ACHN (cell line): ENCODE measurements at regions not wholly inside any gene's neighbourhood (a gene's known extent, or its start where the extent isn't known, plus 50 kb on each side); places are given as distances from the start of the nearest gene placed in this dataset.

Experiments used
- DNase-seq: peaks from one replicate; pipeline ENCODE4 v3.0.0-alpha.2; 2015
- in situ Hi-C: cut with HindIII; loops from 2 replicates; pipeline ENCODE4 v1.10.0; 2017; ENCODE audit warnings: low sequenced_read_pairs, low pct_ligation_motif_present, low pct_unique_long_range_greater_than_20kb

GRCh38 chr15:87131067-87131466 lies 1051.4 kb downstream of the AGBL1 start:
- in situ Hi-C loops = no loop called here
- DNase-seq = no peak

GRCh38 chr15:87129916-87130315 lies 1050.2 kb downstream of the AGBL1 start:
- no peak for DNase-seq
- in situ Hi-C loops = no loop called here

DNA sequence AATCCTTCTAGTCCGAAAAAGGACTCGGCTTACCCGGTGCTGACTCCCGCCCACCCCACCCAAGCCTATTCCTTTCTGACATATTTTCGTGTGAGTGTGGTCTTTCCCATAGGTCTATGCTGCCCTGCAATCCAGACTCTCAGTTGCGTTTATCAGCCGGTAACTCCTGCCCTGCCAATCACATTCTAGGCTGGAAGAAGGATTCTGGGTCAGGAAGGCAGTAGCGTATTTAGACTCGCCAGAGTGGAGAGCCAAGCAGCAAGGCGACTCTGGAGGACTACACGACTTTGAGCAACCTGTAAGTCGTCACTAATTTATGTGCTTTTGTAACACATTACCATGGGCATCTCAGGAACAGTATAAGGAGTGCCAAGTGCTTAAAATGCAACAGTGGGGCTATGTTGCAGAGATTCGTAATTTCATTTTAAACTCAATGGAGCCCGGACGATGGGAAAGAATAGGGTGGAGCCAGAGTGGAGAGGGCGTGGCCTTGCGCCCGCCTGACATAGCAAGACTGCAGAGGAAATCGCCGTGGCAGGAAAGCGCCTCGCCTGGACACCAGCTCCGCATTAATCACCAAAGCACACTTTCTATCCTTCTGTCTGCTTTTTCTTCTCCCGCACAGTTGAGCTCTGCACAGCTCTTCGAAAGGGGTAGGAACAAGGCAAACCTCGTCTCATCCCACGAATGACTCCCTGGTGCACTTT lies 1044.2 kb downstream of the AGBL1 start:
- in situ Hi-C loops = no loop called here
- no peak for DNase-seq

- no peak for DNase-seq
- in situ Hi-C loops = no loop called here
These were observed 1041.7 kb downstream of the AGBL1 start for GRCh38 chr15:87121336-87121735.

DNA sequence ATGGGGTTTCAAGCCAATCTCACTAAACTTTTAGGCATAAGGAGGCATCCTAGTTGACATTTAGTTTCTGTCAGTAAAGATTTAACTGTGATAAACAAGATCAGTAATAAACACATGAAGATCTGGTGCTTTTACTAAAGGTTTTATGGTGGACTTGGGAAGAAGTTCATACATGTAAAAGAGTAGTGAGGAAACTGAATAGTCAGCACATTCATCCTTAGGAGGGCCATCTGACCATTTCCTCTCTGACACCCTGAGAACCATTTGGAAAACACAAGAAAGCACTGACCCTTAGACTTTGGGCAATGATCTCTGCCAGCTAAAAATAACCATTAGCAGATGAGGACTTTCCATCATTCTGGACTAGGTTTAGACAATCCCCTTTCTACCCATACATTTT lies 1040.9 kb downstream of the AGBL1 start:
- in situ Hi-C loops = no loop called here
- no peak for DNase-seq

DNA sequence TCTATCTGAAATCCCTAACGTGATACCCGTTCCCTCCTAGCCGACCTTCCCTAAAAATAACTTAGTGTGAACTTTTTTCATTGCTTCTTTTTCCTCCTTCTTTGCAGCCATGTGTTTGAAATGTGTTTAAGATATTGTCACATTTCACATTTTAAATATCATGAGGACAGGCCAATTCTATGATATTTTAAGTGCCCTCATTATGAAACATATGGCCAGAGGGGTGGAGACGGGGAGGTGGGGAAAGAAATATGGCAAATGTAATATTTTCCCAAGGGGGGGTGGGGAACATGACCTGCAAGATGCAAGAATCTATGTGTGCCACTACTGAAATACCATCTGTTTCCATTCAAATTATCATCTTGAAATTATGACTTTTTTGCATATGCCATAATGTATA lies 1039.2 kb downstream of the AGBL1 start:
- in situ Hi-C loops = no loop called here
- DNase-seq = no peak

DNA sequence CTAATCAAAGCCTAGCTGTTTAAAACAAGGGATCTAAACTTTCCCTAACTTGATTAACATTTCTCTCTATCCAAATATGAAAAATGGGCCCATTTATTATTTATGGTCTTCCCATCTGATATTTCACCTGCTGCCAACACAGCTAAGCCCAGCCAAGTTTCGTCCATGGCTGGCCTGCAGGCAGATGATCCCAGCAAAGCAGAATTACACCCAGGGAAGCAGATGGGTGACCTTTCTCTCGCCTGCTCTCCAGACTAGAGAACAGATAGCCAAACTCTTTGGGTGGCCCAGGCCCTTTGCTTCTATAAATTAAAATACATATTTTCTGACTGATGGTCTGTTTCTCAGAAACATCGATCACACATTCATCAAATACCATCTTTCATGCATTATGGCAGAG lies 1038.8 kb downstream of the AGBL1 start:
- in situ Hi-C loops = no loop called here
- no peak for DNase-seq

DNA sequence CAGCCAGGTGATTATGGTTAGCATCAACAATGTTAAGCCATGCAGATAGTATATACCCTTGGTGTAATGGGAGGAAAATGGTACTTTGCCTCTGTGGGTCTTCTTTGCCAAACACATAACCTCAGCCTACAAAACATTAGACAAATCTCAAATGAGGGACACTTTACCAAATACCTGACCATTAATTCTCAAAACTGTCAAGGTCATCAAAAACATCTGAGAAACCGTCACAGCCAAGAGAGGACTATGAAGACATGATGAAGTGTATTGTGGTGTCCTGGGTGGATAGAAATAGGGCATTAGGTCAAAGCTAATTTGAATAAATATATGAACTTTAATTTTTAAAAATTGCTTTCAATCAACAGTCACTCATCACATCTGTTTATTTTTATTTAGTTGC lies 1036.1 kb downstream of the AGBL1 start:
- in situ Hi-C loops = no loop called here
- DNase-seq = no peak

- DNase-seq = no peak
- in situ Hi-C loops = no loop called here
These were observed 1020.2 kb downstream of the AGBL1 start for GRCh38 chr15:87099916-87100315.

GRCh38 chr15:87089551-87089950 lies 1009.9 kb downstream of the AGBL1 start:
- no peak for DNase-seq
- in situ Hi-C loops = no loop called here

DNA sequence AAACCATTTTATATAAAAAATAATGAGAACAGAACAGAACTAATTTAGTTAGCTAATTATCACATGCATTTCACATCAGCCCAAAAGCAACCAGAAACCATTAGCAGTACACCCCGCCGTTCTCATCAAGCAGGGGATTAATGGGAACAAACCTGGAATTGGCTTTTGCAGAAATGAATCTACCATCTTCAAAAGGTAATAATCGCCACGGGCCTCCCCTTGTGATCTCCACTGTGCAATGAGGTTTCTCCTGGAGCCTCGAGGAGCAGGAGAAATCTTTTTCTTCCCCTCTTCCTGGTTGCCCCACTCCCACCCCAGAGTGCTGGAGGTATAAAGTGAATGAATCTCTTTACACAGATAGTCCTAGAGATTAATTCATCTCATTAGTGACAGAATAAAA lies 1003.5 kb downstream of the AGBL1 start:
- in situ Hi-C loops = no loop called here

DNA sequence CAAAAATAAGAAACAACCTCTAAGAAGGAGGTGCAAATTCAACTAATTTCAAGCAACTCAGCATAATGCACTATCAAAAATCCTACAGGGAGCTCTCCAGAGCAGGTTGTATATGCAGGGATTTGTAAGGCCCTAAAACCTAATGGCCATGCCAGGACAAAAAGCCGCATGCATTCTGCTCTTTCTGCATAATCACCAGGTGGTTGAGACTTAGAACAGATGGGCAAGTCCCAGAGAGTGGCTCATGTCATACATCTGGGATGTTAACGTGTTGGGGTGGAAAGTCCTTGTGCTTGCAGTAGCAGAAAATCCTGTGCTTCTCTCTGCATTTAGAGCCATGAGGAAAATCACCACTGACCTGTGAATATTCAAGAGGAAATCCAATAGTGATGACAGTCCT lies 1002.9 kb downstream of the AGBL1 start:
- DNase-seq = no peak
- in situ Hi-C loops = no loop called here

More for the DNA sequence above, 1003.5 kb downstream of the AGBL1 start:
- DNase-seq = no peak

DNA sequence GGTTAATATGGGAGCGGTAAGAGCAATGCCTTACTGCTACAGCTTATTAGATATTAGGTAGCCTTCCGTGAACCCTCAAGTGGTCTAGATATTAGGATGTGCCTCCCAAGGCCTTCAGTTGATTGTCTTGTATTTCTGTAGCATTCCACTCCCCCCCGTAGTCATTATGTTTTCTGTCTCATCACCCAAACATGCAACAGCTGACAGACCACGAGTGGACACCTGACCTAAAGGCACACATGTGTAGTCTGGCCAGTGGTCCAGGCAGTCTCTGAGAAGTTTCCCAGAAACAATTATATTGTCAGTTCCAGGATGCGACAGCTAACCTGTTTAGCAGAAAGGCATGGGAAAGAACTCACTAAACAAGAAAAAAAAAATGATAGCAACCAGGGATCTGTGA lies 1000.9 kb downstream of the AGBL1 start:
- DNase-seq = no peak
- in situ Hi-C loops = no loop called here
